ENCODE measurements at regions not wholly inside any gene's neighbourhood (a gene's known extent, or its start where the extent isn't known, plus 50 kb on each side); places are given as distances from the start of the nearest gene placed in this dataset.

DNA sequence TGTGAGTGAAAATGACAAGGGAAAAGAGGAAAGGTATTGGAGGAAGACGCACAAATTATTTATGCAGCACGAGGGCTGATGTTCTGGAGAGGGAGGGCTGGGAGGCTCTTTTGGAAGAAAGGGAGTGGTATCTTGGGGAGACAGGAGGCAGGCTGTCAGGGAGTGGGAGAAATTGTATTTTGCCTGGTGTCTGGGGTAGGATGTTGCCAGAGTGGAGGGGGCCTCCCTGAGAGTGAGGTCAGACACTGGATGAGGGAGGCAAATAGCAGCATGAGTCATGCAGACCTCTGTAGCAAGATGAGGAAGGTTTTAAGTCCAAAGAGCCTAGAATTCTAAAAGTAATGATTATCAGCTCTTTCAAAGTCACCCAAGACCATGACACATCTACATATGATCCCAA lies 158.0 kb downstream of the DMRT2 start:
- ChIA-PET CTCF (no interaction called here), POLR2A (no interaction called here)
- Mint-ChIP-seq H3K4me3 (no peak overlapping the region), H3K9me3 (peaks cover 5% of the 10 kb centered on the region), H3K27ac (no peak overlapping the region), H3K4me1 (ENCODE audit: low read depth) (no peaks in the 10 kb centered on the region), H3K36me3 (no peaks in the 10 kb centered on the region), H3K27me3 (peaks cover 2% of the 10 kb centered on the region)
- DNase-seq = no peak
- intact Hi-C loops (cut with micrococcal nuclease) = no loop called here

DNA sequence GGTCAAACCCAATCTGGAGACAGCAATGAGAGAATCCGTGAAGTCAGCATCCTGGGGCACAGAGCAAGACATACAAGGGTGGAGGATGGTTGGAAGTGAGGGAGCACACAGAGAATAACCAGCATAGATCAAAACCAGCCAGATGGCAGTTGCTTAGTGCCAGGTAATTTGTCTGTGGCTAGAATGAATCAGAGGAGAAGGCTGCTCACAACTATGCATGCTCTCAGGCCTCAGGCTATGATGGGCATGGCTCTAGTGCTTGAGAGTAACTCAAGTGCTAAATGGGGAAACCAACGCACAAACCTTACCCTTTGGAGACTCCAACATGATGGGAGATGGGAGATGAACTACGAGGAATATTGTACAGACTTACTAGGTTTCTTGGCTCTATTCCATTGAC lies 160.8 kb downstream of the DMRT2 start:
- no peak for DNase-seq
- ChIA-PET CTCF (no interaction called here), POLR2A (no interaction called here)
- Mint-ChIP-seq H3K27ac (no peak overlapping the region), H3K4me1 (ENCODE audit: low read depth) (no peaks in the 10 kb centered on the region), H3K27me3 (peaks cover 4% of the 10 kb centered on the region), H3K36me3 (no peaks in the 10 kb centered on the region), H3K9me3 (peaks cover 5% of the 10 kb centered on the region), H3K4me3 (no peak overlapping the region)
- intact Hi-C loops (cut with micrococcal nuclease) = no loop called here

DNA sequence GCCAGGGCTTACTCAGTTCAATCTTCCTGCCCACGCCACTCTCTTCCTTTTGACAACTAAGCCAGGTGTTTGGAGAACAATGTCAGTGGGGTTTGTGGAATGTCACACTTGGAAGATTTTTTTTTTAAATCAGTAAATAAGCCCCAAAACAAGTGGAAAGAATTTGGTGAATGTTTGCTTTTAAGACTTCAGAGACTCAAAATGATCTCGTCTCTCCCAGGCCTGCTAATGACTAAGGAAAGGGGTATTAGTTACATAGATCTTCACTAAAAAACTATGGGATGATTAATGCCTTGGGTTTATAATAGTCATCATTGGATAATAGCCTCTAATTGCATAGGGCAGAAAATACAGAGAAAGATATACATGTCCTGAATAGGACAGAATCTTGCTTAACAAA lies 166.4 kb downstream of the DMRT2 start:
- POLR2A ChIA-PET = no interaction called here
- intact Hi-C loops (cut with micrococcal nuclease) = no loop called here
- H3K36me3 Mint-ChIP-seq = no peaks in the 10 kb centered on the region
- CTCF ChIA-PET = no interaction called here
- no peak overlapping the region for H3K4me3 Mint-ChIP-seq
- H3K4me1 Mint-ChIP-seq (ENCODE audit: low read depth) = no peaks in the 10 kb centered on the region
- peaks cover 3% of the 10 kb centered on the region for H3K27me3 Mint-ChIP-seq
- no peak overlapping the region for H3K27ac Mint-ChIP-seq
- H3K9me3 Mint-ChIP-seq = no peaks in the 10 kb centered on the region
- no peak for DNase-seq

DNA sequence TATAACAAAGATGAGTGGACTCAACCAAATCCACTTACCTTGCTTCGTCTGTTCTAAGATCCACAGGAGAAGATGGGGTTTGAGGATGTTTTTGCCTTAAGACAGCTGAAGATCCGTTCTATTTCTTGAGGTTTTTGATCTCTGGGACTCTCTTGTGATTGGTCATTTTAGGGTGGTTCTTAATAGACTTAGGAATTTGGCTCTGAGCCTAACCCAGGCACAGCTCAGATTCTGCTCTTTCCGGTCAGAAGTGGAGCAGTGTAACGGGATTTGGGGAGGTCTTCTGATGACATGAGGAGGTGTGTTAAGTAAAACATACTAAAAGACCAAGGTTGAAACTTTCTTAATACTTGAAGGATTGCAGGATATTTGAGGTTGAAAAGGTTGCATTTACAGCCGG lies 166.9 kb downstream of the DMRT2 start:
- no peak for DNase-seq
- Mint-ChIP-seq H3K27me3 (peaks cover 3% of the 10 kb centered on the region), H3K36me3 (no peaks in the 10 kb centered on the region), H3K27ac (no peak overlapping the region), H3K9me3 (no peaks in the 10 kb centered on the region), H3K4me3 (no peak overlapping the region), H3K4me1 (ENCODE audit: low read depth) (no peaks in the 10 kb centered on the region)
- ChIA-PET CTCF (no interaction called here), POLR2A (no interaction called here)
- intact Hi-C loops (cut with micrococcal nuclease) = no loop called here

DNA sequence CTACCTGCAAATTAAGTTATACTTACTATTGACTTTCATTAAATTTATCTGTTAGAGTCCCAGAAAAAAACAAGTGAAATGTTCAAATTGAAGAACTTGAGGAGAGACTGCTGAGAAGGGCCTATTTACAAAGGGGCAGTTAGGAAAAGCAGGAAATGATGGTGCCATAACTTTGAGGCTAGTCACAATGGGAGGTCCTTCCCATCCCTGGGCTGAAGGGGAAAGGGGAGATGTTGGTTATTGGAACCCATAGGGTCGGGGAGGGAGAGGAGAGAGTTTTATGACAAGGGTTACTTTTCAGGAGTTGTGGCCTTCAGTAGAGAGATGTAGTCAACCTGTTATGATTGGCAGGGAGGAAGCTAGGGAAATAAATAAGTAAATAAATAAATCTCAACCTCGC lies 169.1 kb downstream of the DMRT2 start:
- Mint-ChIP-seq H3K9me3 (no peaks in the 10 kb centered on the region), H3K27me3 (peaks cover 3% of the 10 kb centered on the region), H3K36me3 (no peaks in the 10 kb centered on the region), H3K4me3 (no peak overlapping the region), H3K27ac (no peak overlapping the region), H3K4me1 (ENCODE audit: low read depth) (no peaks in the 10 kb centered on the region)
- CTCF ChIA-PET = no interaction called here
- DNase-seq = no peak
- POLR2A ChIA-PET = no interaction called here
- intact Hi-C loops (cut with micrococcal nuclease) = no loop called here

DNA sequence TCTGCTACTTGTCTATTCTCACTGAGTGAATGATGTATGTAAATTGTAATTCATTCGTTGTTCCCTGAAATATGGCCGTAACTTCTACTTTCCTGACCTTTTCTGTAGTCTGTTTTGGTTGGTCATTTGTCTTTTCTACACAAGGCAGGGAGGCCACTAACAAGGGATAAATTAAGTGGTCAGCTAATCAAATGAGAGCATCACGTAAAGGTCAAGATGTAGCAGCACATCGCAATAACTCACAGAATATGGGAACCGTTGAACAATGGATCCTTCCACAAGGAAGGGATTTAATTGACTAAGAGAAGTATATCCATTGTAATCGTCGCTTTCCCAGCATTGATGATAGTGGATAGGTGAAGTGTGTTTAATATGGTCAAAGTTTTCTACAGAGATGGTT lies 171.1 kb downstream of the DMRT2 start:
- peaks cover 1% of the 10 kb centered on the region for H3K27me3 Mint-ChIP-seq
- H3K36me3 Mint-ChIP-seq = no peaks in the 10 kb centered on the region
- H3K4me3 Mint-ChIP-seq = no peak overlapping the region
- H3K9me3 Mint-ChIP-seq = no peaks in the 10 kb centered on the region
- POLR2A ChIA-PET = no interaction called here
- H3K27ac Mint-ChIP-seq = no peak overlapping the region
- DNase-seq = no peak
- H3K4me1 Mint-ChIP-seq (ENCODE audit: low read depth) = no peaks in the 10 kb centered on the region
- CTCF ChIA-PET = no interaction called here
- intact Hi-C loops (cut with micrococcal nuclease) = no loop called here

DNA sequence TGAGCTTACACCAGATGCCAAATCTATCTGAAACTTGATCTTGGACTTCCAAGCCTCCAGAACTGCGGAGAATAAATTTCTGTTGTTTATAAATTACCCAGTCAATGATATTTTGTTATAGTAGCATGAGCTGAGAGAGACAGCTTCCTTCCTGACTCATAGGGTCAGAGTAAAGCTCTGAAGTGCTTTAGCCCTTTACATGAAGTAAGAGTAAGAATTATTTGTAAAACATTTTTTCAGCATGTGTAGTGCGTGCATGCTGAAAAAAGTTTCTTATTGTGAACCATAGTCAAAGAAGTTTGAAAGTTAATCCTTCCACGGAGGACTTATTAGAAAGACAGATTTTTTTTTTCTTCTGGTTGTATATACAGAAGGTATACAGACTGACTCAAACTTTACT lies 172.4 kb downstream of the DMRT2 start:
- intact Hi-C loops (cut with micrococcal nuclease) = no loop called here
- no peak for DNase-seq
- no peaks in the 10 kb centered on the region for H3K27me3 Mint-ChIP-seq
- no peak overlapping the region for H3K4me3 Mint-ChIP-seq
- no peaks in the 10 kb centered on the region for H3K9me3 Mint-ChIP-seq
- H3K36me3 Mint-ChIP-seq = no peaks in the 10 kb centered on the region
- ChIA-PET POLR2A (no interaction called here), CTCF (no interaction called here)
- no peaks in the 10 kb centered on the region for H3K4me1 Mint-ChIP-seq (ENCODE audit: low read depth)
- no peak overlapping the region for H3K27ac Mint-ChIP-seq

DNA sequence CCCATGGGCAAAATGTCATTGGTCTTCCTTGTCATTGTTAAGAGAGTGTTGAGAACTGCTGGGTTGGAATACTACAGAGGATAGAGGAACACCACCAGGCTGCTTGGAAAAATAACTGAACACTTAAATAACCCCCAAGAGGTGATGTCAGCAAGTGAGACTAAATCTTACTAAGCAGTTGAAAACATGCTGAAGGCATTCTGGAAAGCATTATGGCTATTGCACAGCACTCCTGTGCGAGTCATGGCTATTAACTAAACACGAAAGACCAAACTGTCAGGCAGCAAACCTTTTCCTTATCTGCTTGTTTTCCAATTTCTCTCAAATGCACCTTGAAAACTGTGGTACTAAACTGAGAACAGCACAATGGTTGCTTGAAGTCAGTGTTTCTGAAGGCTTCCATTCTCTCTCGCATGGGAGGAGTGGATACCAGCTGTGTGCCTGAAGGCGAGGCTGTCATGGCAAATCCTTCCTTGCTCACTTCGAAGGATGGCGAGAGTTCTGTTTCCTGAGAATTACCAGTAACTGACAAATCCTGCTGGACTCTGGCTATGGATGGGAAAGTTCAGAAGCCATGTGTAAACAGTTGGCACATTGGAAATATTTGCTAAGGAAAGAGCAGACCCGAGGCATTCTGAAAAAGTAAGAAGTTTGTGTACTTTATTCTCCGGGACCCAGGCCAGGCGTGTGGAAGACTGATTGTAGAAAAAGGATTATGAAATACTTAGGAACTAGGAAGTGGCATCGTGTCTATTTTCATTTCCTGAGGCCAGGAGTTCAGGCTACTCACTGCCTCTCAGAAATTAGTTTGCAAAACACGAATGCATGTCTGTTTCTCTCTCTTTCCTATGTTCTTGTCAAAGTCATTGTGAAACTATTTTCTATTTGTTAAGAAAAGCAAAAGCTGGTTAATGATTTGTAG lies 182.1 kb downstream of the DMRT2 start:
- Mint-ChIP-seq H3K9me3 (no peaks in the 10 kb centered on the region), H3K4me1 (ENCODE audit: low read depth) (no peaks in the 10 kb centered on the region), H3K27ac (no peak overlapping the region), H3K4me3 (no peak overlapping the region), H3K27me3 (no peaks in the 10 kb centered on the region), H3K36me3 (no peaks in the 10 kb centered on the region)
- POLR2A ChIA-PET = no interaction called here
- no peak for DNase-seq
- CTCF ChIA-PET = no interaction called here
- intact Hi-C loops (cut with micrococcal nuclease) = no loop called here

DNA sequence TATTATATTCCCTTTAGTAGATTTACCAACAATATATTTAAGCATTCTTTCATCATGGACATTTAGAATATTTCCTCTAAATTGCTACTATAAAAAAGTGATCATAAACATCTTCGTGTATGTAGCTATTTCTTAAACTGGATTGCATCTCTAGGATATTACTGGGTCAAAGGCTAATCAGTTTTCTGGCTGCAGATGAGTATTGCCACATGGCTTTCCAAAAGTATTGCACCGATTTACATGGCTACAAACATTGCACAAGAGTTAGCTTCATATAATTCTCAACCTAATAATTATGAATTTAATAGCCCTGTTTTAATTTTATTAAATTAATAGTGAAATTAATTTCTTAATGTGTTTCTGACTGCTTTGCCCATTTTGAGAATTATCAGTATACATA lies 183.4 kb downstream of the DMRT2 start:
- Mint-ChIP-seq H3K27me3 (no peaks in the 10 kb centered on the region), H3K27ac (no peak overlapping the region), H3K4me3 (no peak overlapping the region), H3K9me3 (no peaks in the 10 kb centered on the region), H3K36me3 (no peaks in the 10 kb centered on the region), H3K4me1 (ENCODE audit: low read depth) (no peaks in the 10 kb centered on the region)
- ChIA-PET POLR2A (no interaction called here), CTCF (no interaction called here)
- intact Hi-C loops (cut with micrococcal nuclease) = no loop called here
- DNase-seq = no peak

DNA sequence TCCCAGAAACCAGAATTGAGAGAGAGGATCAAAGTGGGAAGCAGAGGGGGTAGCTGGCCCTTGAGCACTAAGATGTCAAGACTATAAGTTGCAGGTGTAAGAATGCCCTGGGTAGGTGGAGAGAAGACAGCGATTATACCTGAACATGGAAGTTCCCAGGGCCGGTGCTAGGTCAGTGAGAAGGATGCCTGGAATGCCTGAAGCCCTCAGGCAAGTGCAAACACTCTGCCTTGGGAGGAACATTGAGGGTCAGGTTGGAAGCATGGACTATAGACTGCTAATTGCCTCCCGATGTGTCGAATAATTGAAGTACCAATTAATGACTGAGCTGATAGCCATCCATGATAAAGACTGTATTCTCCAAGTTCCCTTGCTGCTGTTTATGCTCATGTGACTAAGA lies 185.5 kb downstream of the DMRT2 start:
- no peaks in the 10 kb centered on the region for H3K9me3 Mint-ChIP-seq
- H3K27ac Mint-ChIP-seq = no peak overlapping the region
- no peaks in the 10 kb centered on the region for H3K4me1 Mint-ChIP-seq (ENCODE audit: low read depth)
- H3K27me3 Mint-ChIP-seq = no peaks in the 10 kb centered on the region
- ChIA-PET CTCF (no interaction called here), POLR2A (no interaction called here)
- intact Hi-C loops (cut with micrococcal nuclease) = no loop called here
- no peak overlapping the region for H3K4me3 Mint-ChIP-seq
- H3K36me3 Mint-ChIP-seq = no peaks in the 10 kb centered on the region
- DNase-seq = no peak

DNA sequence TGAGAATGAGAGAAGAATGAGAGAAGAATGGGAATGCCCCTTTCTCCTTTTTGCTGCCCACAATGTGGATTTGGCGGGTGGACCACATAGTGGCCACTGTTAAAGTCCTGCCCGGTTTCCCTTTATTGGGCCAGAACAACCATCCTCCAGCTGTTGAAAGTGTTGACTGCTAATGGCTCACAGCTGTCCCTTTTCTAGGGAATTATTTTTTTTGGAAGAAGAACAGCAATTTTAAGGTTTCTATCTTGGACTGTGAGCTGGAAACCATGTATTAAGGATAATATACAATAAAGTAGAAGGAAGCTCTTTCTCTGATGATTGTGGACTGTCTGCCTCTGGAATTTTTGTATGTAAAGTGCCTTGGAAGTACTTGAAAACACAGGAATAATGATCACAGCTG lies 185.9 kb downstream of the DMRT2 start:
- no peak for DNase-seq
- Mint-ChIP-seq H3K36me3 (no peaks in the 10 kb centered on the region), H3K27ac (no peak overlapping the region), H3K4me3 (no peak overlapping the region), H3K27me3 (peaks cover under 1% of the 10 kb centered on the region), H3K9me3 (no peaks in the 10 kb centered on the region), H3K4me1 (ENCODE audit: low read depth) (no peaks in the 10 kb centered on the region)
- intact Hi-C loops (cut with micrococcal nuclease) = no loop called here
- ChIA-PET POLR2A (no interaction called here), CTCF (no interaction called here)

DNA sequence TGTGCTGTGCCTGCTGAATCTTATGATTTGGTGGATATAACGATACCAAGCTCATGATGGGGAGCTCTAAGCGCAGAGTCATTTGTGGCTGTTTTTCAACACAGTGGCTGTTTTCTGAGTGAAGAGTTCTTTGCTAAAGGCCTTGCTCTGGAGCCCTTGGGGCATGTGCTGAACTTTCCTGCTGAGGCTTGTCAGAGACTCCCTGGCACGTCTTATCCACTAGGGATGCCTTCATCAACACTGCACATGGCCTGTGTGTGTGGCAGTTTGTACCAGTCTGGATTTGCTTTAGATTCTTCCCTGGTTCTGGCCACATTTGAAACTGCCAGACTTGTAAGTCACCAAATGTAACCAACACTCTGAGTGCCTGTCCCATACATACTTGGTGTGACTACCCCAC lies 188.2 kb downstream of the DMRT2 start:
- ChIA-PET CTCF (no interaction called here), POLR2A (no interaction called here)
- Mint-ChIP-seq H3K4me1 (ENCODE audit: low read depth) (no peaks in the 10 kb centered on the region), H3K27me3 (peaks cover 2% of the 10 kb centered on the region), H3K4me3 (no peak overlapping the region), H3K36me3 (no peaks in the 10 kb centered on the region), H3K9me3 (no peaks in the 10 kb centered on the region), H3K27ac (no peak overlapping the region)
- intact Hi-C loops (cut with micrococcal nuclease) = no loop called here
- DNase-seq = no peak

DNA sequence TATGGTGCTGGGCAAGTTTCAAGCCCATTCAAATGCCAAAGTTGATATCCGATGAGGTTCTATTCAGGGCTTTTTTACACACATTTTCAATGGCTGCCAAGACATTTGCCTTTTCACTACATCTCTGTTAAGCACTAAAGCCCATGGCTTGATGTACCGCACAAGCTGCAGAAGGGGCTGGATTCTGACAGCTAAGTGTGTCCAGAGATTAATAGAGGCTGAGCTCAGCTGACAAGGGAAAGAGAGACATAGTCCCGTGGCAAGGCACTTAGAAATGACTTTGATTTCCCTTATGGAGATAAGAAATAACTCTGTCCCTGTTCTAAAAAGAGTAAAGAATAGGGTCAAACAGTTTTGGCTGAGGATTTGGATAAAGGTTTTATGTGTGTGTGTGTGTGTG lies 198.6 kb downstream of the DMRT2 start:
- Mint-ChIP-seq H3K27me3 (peaks cover 1% of the 10 kb centered on the region), H3K4me3 (no peak overlapping the region), H3K4me1 (ENCODE audit: low read depth) (no peaks in the 10 kb centered on the region), H3K9me3 (no peaks in the 10 kb centered on the region), H3K36me3 (no peaks in the 10 kb centered on the region), H3K27ac (no peak overlapping the region)
- CTCF ChIA-PET = no interaction called here
- intact Hi-C loops (cut with micrococcal nuclease) = no loop called here
- POLR2A ChIA-PET = no interaction called here
- DNase-seq = no peak

Data from activated CD4-positive, alpha-beta memory T cell treated with anti-CD3 and anti-CD28 coated beads for 36 hours (primary cell).